Calu3 (cell line): ENCODE measurements at regions not wholly inside any gene's neighbourhood (a gene's known extent, or its start where the extent isn't known, plus 50 kb on each side); places are given as distances from the start of the nearest gene placed in this dataset.

Source experiments
- BruUV-seq: library from RNA; stranded (reverse); fragments of 400-500 nt; replicated peaks from 2 replicates; lab custom pipeline; 2021; lab: Mats Ljungman, UMichigan
- CTCF ChIA-PET: fragments of 300-600 bp; sonication (Branson Sonifier 250); formaldehyde crosslinking; loops from one replicate; lab custom pipeline; 2022; ENCODE audit warnings: antibody characterized with exemption; lab: Charles Lee
- DNase-seq: peaks from one replicate; pipeline ENCODE4 v3.0.0; 2022
- H3K27ac Mint-ChIP-seq: one replicate; pipeline ENCODE4 v1.8.0; 2022; ENCODE audit warnings: mixed read lengths; ENCODE audit not compliant: unreplicated experiment
- H3K27me3 Mint-ChIP-seq: one replicate; pipeline ENCODE4 v1.8.0; 2022; ENCODE audit warnings: mixed read lengths; ENCODE audit not compliant: unreplicated experiment
- H3K36me3 Mint-ChIP-seq: one replicate; pipeline ENCODE4 v1.8.0; 2022; ENCODE audit warnings: mild to moderate bottlenecking, moderate library complexity, mixed read lengths; ENCODE audit not compliant: insufficient read depth, unreplicated experiment
- H3K4me1 Mint-ChIP-seq: one replicate; pipeline ENCODE4 v1.8.0; 2022; ENCODE audit warnings: mild to moderate bottlenecking, low read depth, mixed read lengths; ENCODE audit not compliant: unreplicated experiment
- H3K4me3 Mint-ChIP-seq: one replicate; pipeline ENCODE4 v1.8.0; 2022; ENCODE audit warnings: mild to moderate bottlenecking, low read depth, moderate library complexity, mixed read lengths; ENCODE audit not compliant: unreplicated experiment
- H3K9me3 Mint-ChIP-seq: one replicate; pipeline ENCODE4 v1.8.0; 2022; ENCODE audit warnings: low read depth, mixed read lengths; ENCODE audit not compliant: unreplicated experiment
- CTCF ChIP-seq: fragments of 200-600 bp; IDR thresholded peaks from one replicate; pipeline ENCODE4 v1.8.0; 2022; ENCODE audit warnings: antibody characterized with exemption; ENCODE audit not compliant: unreplicated experiment
- intact Hi-C: fragments of 100-400 bp; cut with micrococcal nuclease; formaldehyde crosslinking; loops from one replicate; pipeline ENCODE4 v1.10.0; 2022; ENCODE audit not compliant: unreplicated experiment

GRCh38 chr3:106454497-106454896 is 585.7 kb upstream of the CBLB start:
- no peaks in the 10 kb centered on the region for H3K4me1 Mint-ChIP-seq
- no peak for TF ChIP-seq CTCF
- DNase-seq: no peak
- no peaks in the 10 kb centered on the region for H3K36me3 Mint-ChIP-seq
- BruUV-seq: no TSS peak
- CTCF ChIA-PET: no interaction called here
- no peaks in the 10 kb centered on the region for H3K27me3 Mint-ChIP-seq
- H3K27ac Mint-ChIP-seq: no peak overlapping the region
- no peak overlapping the region for H3K4me3 Mint-ChIP-seq
- H3K9me3 Mint-ChIP-seq: no peaks in the 10 kb centered on the region
- intact Hi-C loops: no loop called here

- no peak overlapping the region for H3K4me3 Mint-ChIP-seq
- BruUV-seq: no TSS peak
- no peaks in the 10 kb centered on the region for H3K27me3 Mint-ChIP-seq
- intact Hi-C loops: no loop called here
- TF ChIP-seq CTCF: no peak
- no peaks in the 10 kb centered on the region for H3K36me3 Mint-ChIP-seq
- H3K27ac Mint-ChIP-seq: no peak overlapping the region
- no peaks in the 10 kb centered on the region for H3K4me1 Mint-ChIP-seq
- peaks cover 2% of the 10 kb centered on the region for H3K9me3 Mint-ChIP-seq
- no peak for DNase-seq
- CTCF ChIA-PET: no interaction called here
Measured at GRCh38 chr3:106457281-106458180, 588.7 kb upstream of the CBLB start.

GRCh38 chr3:106458952-106459351 is 590.1 kb upstream of the CBLB start:
- Mint-ChIP-seq H3K27ac (no peak overlapping the region), H3K36me3 (no peaks in the 10 kb centered on the region), H3K27me3 (no peaks in the 10 kb centered on the region), H3K9me3 (peaks cover 2% of the 10 kb centered on the region), H3K4me3 (no peak overlapping the region), H3K4me1 (no peaks in the 10 kb centered on the region)
- intact Hi-C loops: no loop called here
- BruUV-seq: no TSS peak
- TF ChIP-seq CTCF: no peak
- CTCF ChIA-PET: interaction anchor here (0.6 kb wide), 1 partner anchor 385 kb away, joined by 3 read pairs; no protein-coding TSS in a partner anchor
- DNase-seq: no peak

- H3K9me3 Mint-ChIP-seq: peaks cover 2% of the 10 kb centered on the region
- no peaks in the 10 kb centered on the region for H3K36me3 Mint-ChIP-seq
- H3K4me1 Mint-ChIP-seq: no peaks in the 10 kb centered on the region
- no peaks in the 10 kb centered on the region for H3K27me3 Mint-ChIP-seq
- intact Hi-C loops: no loop called here
- no peak for TF ChIP-seq CTCF
- BruUV-seq: no TSS peak
- no peak overlapping the region for H3K4me3 Mint-ChIP-seq
- CTCF ChIA-PET: no interaction called here
- DNase-seq: no peak
- no peak overlapping the region for H3K27ac Mint-ChIP-seq
Measured at GRCh38 chr3:106466881-106467280, 598.1 kb upstream of the CBLB start.
